Psoas muscle (tissue), 7 donors: ENCODE measurements at regions not wholly inside any gene's neighbourhood (a gene's known extent, or its start where the extent isn't known, plus 50 kb on each side); places are given as distances from the start of the nearest gene placed in this dataset.

Experiments used
- ATAC-seq, 4 donors: fragments of 200-7000 bp; cut with Tn5 transposase; one replicate each; pipeline ENCODE4 v1.9.1; 2020; ENCODE audit warnings: moderate library complexity in 3 of 4, mild to moderate bottlenecking in 2 of 4
- DNase-seq, 2 donors: peaks; one replicate each; pipeline ENCODE4 v3.0.0-alpha.2; 2020
- H3K27ac ChIP-seq: fragments of 200-600 bp; one replicate; pipeline ENCODE4 v1.8.0; 2022
- H3K27me3 ChIP-seq, 3 donors: fragments of 200-600 bp in 1 of 3; one replicate each; pipeline versions ENCODE4 v1.6.1 to v1.8.0; 2013 to 2022; ENCODE audit warnings: low read length in 2 of 3, mild to moderate bottlenecking in 2 of 3, moderate library complexity in 1 of 3; ENCODE audit not compliant: insufficient read depth in 3 of 3
- H3K36me3 ChIP-seq, 2 donors: fragments of 200-600 bp in 1 of 2; one replicate each; pipeline versions ENCODE4 v1.6.1 to v1.8.0; 2013 to 2022; ENCODE audit warnings: low read depth in 1 of 2, mild to moderate bottlenecking in 1 of 2, moderate library complexity in 1 of 2; ENCODE audit not compliant: insufficient read depth in 1 of 2
- H3K4me1 ChIP-seq: fragments of 200-600 bp; one replicate; pipeline ENCODE4 v1.8.0; 2022
- H3K4me3 ChIP-seq: fragments of 200-600 bp; one replicate; pipeline ENCODE4 v1.8.0; 2022; ENCODE audit warnings: mild to moderate bottlenecking
- H3K9me3 ChIP-seq: fragments of 200-600 bp; one replicate; pipeline ENCODE4 v1.8.0; 2022
- CTCF ChIP-seq: fragments of 200-600 bp; IDR thresholded peaks from one replicate; pipeline ENCODE4 v1.8.0; 2022; ENCODE audit warnings: antibody characterized with exemption
- WGBS, 3 donors: extraction: QIAGEN DNeasy Blood & Tissue Kit; methylation state at CpG; one replicate each; pipeline versions ENCODE4 v1.1.6 to v1.1.7; 2013; 5-methylcytosine and 5-hydroxymethylcytosine counted together
- intact Hi-C, 2 donors: fragments of 100-400 bp; cut with DNase I; formaldehyde crosslinking; loops; one replicate each; pipeline versions ENCODE4 v1.11.0 to v1.14.2; 2022
- donor health status: healthy with polysubstance abuse.
- donor health status: DM: no; HTN: no; CAD: no; lungs with moderate emphysema.
- donor health status: Bipolar disorder and iron deficiency.
- donor health status: healthy.
- donor health status: DM: yes; HTN: yes; CAD: no.
- donor health status: DM: no; HTN: no; CAD: no.
- donor health status: DM: yes; HTN: yes; CAD: no.

GRCh38 chr2:211203986-211204385 lies 647.6 kb downstream of the CPS1 start:
- Histone ChIP-seq H3K27ac (no peak overlapping the region), H3K9me3 (no peaks in the 10 kb centered on the region), H3K4me3 (no peak overlapping the region), H3K4me1 (no peaks in the 10 kb centered on the region), H3K36me3 (no peaks in the 10 kb centered on the region), H3K27me3 (no peaks in the 10 kb centered on the region)
- TF ChIP-seq CTCF = no peak
- DNase-seq (no peak), ATAC-seq (no peak)
- intact Hi-C loops = no loop called here

- H3K4me3 ChIP-seq = no peak overlapping the region
- no peaks in the 10 kb centered on the region for H3K36me3 ChIP-seq
- H3K4me1 ChIP-seq = no peaks in the 10 kb centered on the region
- H3K9me3 ChIP-seq = no peaks in the 10 kb centered on the region
- H3K27me3 ChIP-seq = no peaks in the 10 kb centered on the region
- intact Hi-C loops = no loop called here
- ATAC-seq (no peak), DNase-seq (no peak)
- 52 to 79% (median 57%) methylated on average over 2 of the region's 2 CpGs for WGBS, 3 donors
- H3K27ac ChIP-seq = no peak overlapping the region
- TF ChIP-seq CTCF = no peak
Observed at GRCh38 chr2:211204456-211204855, 648.1 kb downstream of the CPS1 start.

GRCh38 chr2:211204902-211205301 lies 648.5 kb downstream of the CPS1 start:
- Histone ChIP-seq H3K4me1 (no peaks in the 10 kb centered on the region), H3K4me3 (no peak overlapping the region), H3K9me3 (no peaks in the 10 kb centered on the region), H3K27me3 (no peaks in the 10 kb centered on the region), H3K36me3 (no peaks in the 10 kb centered on the region), H3K27ac (no peak overlapping the region)
- WGBS, 3 donors = 80 to 90% (median 85%) methylated on average over 6 of the region's 6 CpGs
- DNase-seq = no peak
- no peak for TF ChIP-seq CTCF
- intact Hi-C loops = no loop called here
- ATAC-seq = no peak

GRCh38 chr2:211205358-211205757 lies 649.0 kb downstream of the CPS1 start:
- H3K27ac ChIP-seq = no peak overlapping the region
- H3K9me3 ChIP-seq = no peaks in the 10 kb centered on the region
- H3K4me1 ChIP-seq = no peaks in the 10 kb centered on the region
- intact Hi-C loops = no loop called here
- TF ChIP-seq CTCF = no peak
- H3K36me3 ChIP-seq = no peaks in the 10 kb centered on the region
- WGBS, 3 donors = 63 to 75% (median 72%) methylated on average over 1 of the region's 1 CpG
- ATAC-seq (no peak), DNase-seq (no peak)
- H3K27me3 ChIP-seq = no peaks in the 10 kb centered on the region
- H3K4me3 ChIP-seq = no peak overlapping the region

GRCh38 chr2:211205836-211206235 lies 649.4 kb downstream of the CPS1 start:
- TF ChIP-seq CTCF = no peak
- DNase-seq (no peak), ATAC-seq (no peak)
- Histone ChIP-seq H3K27me3 (no peaks in the 10 kb centered on the region), H3K27ac (no peak overlapping the region), H3K9me3 (no peaks in the 10 kb centered on the region), H3K4me1 (no peaks in the 10 kb centered on the region), H3K4me3 (no peak overlapping the region), H3K36me3 (no peaks in the 10 kb centered on the region)
- intact Hi-C loops = no loop called here
